Esophagus muscularis mucosa (tissue), 4 donors: ENCODE measurements at regions not wholly inside any gene's neighbourhood (a gene's known extent, or its start where the extent isn't known, plus 50 kb on each side); places are given as distances from the start of the nearest gene placed in this dataset.

Experiments used
- CTCF ChIP-seq, 3 experiments: fragments of 200-600 bp in 2 of 3; fragments of 450-650 bp in 1 of 3; sonication (generic) in 2 of 3; IDR thresholded peaks; one replicate each; pipeline ENCODE4 v1.5.1; 2017 to 2019; ENCODE audit warnings: antibody characterized with exemption in 3 of 3, mild to moderate bottlenecking in 2 of 3, moderate library complexity in 1 of 3
- EP300 ChIP-seq: sonication (generic); formaldehyde crosslinking; IDR thresholded peaks from one replicate; pipeline ENCODE4 v1.6.1; 2017; ENCODE audit warnings: antibody characterized with exemption
- POLR2A ChIP-seq: fragments of 450-650 bp; IDR thresholded peaks from one replicate; pipeline ENCODE4 v1.6.1; 2017; ENCODE audit warnings: antibody characterized with exemption, moderate library complexity, mild to moderate bottlenecking, low read depth
- POLR2AphosphoS5 ChIP-seq, 2 donors: sonication (generic); formaldehyde crosslinking; IDR thresholded peaks; one replicate each; pipeline ENCODE4 v1.6.1; 2017; ENCODE audit warnings: antibody characterized with exemption in 2 of 2

- no peak for TF ChIP-seq POLR2A
- TF ChIP-seq POLR2AphosphoS5 (IDR thresholded peaks at IDR 0.05) = no peak
- no peak for TF ChIP-seq CTCF (IDR thresholded peaks at IDR 0.05)
- TF ChIP-seq EP300 = no peak
Observed at GRCh38 chr18:35841283-35841682, 131.2 kb upstream of the RMP24 start.
